Erythroblast (primary cell): ENCODE measurements at regions not wholly inside any gene's neighbourhood (a gene's known extent, or its start where the extent isn't known, plus 50 kb on each side); places are given as distances from the start of the nearest gene placed in this dataset.

Experiments
- GATA1 ChIP-seq: IDR thresholded peaks from 2 replicates; pipeline ENCODE4 v1.6.1; 2011; ENCODE audit warnings: low read depth, mild to moderate bottlenecking, control low read depth, low read length, moderate library complexity
- POLR2A ChIP-seq: IDR thresholded peaks from 2 replicates; pipeline ENCODE4 v1.6.1; 2011; ENCODE audit warnings: mild to moderate bottlenecking, low read length

GRCh38 chr1:101742509-101742908, 254.2 kb downstream of the OLFM3 start:
- TF ChIP-seq POLR2A: no peak
- no peak for TF ChIP-seq GATA1
